ENCODE measurements at regions not wholly inside any gene's neighbourhood (a gene's known extent, or its start where the extent isn't known, plus 50 kb on each side); places are given as distances from the start of the nearest gene placed in this dataset.

GRCh38 chr6:85977661-85978060 lies 335.0 kb upstream of the SYNCRIP start:
- H3K4me1 ChIP-seq (ENCODE audit: control insufficient read depth, insufficient read depth, low read length), result no peaks in the 10 kb centered on the region
- no peak overlapping the region for H3K4me3 Mint-ChIP-seq
- H3K27me3 ChIP-seq (ENCODE audit: control insufficient read depth, insufficient read depth, low read length, poor library complexity, severe bottlenecking), result no peaks in the 10 kb centered on the region
- TF ChIP-seq CTCF (conservative IDR thresholded peaks at IDR 0.05), result no peak
- no peak overlapping the region for H3K27ac ChIP-seq (ENCODE audit: low read depth, low read length)
- H3K4me1 Mint-ChIP-seq, result peaks cover 23% of the 10 kb centered on the region
- peaks cover 4% of the 10 kb centered on the region for H3K27me3 Mint-ChIP-seq (ENCODE audit: insufficient read depth)
- H3K9me3 ChIP-seq (ENCODE audit: control insufficient read depth, low read length), result peaks cover 69% of the 10 kb centered on the region
- peaks cover 53% of the 10 kb centered on the region for H3K9me3 Mint-ChIP-seq
- DNase-seq, result no peak
- no peak overlapping the region for H3K9ac ChIP-seq (ENCODE audit: extremely low read depth, low read length, poor library complexity, severe bottlenecking)
- H3K27ac Mint-ChIP-seq, result peak overlapping the region; percentile 57
- peaks cover 3% of the 10 kb centered on the region for H3K36me3 Mint-ChIP-seq (ENCODE audit: low read depth)
- no peak overlapping the region for H3K4me3 ChIP-seq (ENCODE audit: low read length)
- no peaks in the 10 kb centered on the region for H3K36me3 ChIP-seq (ENCODE audit: control insufficient read depth, insufficient read depth, low read length)

GRCh38 chr6:85975957-85976356 lies 333.3 kb upstream of the SYNCRIP start:
- no peak for TF ChIP-seq CTCF (conservative IDR thresholded peaks at IDR 0.05)
- Mint-ChIP-seq H3K4me1 (peaks cover 23% of the 10 kb centered on the region), H3K4me3 (no peak overlapping the region), H3K27me3 (ENCODE audit: insufficient read depth) (no peaks in the 10 kb centered on the region), H3K9me3 (peaks cover 43% of the 10 kb centered on the region), H3K27ac (no peak overlapping the region), H3K36me3 (ENCODE audit: low read depth) (peaks cover 3% of the 10 kb centered on the region)
- H3K36me3 ChIP-seq (ENCODE audit: control insufficient read depth, insufficient read depth, low read length), result no peaks in the 10 kb centered on the region
- no peaks in the 10 kb centered on the region for H3K4me1 ChIP-seq (ENCODE audit: control insufficient read depth, insufficient read depth, low read length)
- no peaks in the 10 kb centered on the region for H3K27me3 ChIP-seq (ENCODE audit: control insufficient read depth, insufficient read depth, low read length, poor library complexity, severe bottlenecking)
- WGBS, 2 experiments (ENCODE audit: insufficient coverage in 1 of 2, insufficient read length in 1 of 2), result 96% methylated on average over 2 of the region's 2 CpGs; no CpG with 5 or more reads in 1 of the 2 experiments
- H3K27ac ChIP-seq (ENCODE audit: low read depth, low read length), result no peak overlapping the region
- H3K4me3 ChIP-seq (ENCODE audit: low read length), result peak overlapping the region; percentile 6
- peaks cover 53% of the 10 kb centered on the region for H3K9me3 ChIP-seq (ENCODE audit: control insufficient read depth, low read length)
- H3K9ac ChIP-seq (ENCODE audit: extremely low read depth, low read length, poor library complexity, severe bottlenecking), result no peak overlapping the region
- no peak for DNase-seq

DNA sequence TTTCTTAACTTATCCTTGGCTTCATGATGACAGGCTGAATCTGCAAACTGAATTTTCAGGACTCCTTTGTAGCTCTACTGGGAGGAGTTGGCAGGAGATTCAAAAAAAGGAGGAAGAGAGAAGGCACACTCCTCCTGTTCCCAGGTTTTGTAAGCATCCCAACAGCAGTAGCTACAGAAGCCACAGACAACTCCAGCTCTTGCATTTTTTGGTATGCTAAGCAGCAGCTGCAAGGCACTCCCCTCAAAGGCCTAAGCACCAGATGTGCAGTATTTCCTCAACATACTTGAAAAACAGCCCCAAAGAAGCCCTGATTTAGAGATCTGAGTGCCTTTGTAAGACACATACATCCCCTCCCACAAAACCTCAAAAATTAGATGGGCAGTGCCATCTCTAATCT lies 328.6 kb upstream of the SYNCRIP start:
- no peaks in the 10 kb centered on the region for H3K27me3 Mint-ChIP-seq (ENCODE audit: insufficient read depth)
- Histone ChIP-seq H3K4me3 (ENCODE audit: low read length) (no peak overlapping the region), H3K4me1 (ENCODE audit: control insufficient read depth, insufficient read depth, low read length) (no peaks in the 10 kb centered on the region), H3K27ac (ENCODE audit: low read depth, low read length) (no peak overlapping the region), H3K27me3 (ENCODE audit: control insufficient read depth, insufficient read depth, low read length, poor library complexity, severe bottlenecking) (no peaks in the 10 kb centered on the region), H3K36me3 (ENCODE audit: control insufficient read depth, insufficient read depth, low read length) (no peaks in the 10 kb centered on the region), H3K9me3 (ENCODE audit: control insufficient read depth, low read length) (peaks cover 32% of the 10 kb centered on the region), H3K9ac (ENCODE audit: extremely low read depth, low read length, poor library complexity, severe bottlenecking) (no peak overlapping the region)
- H3K27ac Mint-ChIP-seq, result no peak overlapping the region
- peaks cover 12% of the 10 kb centered on the region for H3K4me1 Mint-ChIP-seq
- H3K4me3 Mint-ChIP-seq, result no peak overlapping the region
- DNase-seq, result no peak
- no peaks in the 10 kb centered on the region for H3K36me3 Mint-ChIP-seq (ENCODE audit: low read depth)
- TF ChIP-seq CTCF (conservative IDR thresholded peaks at IDR 0.05), result no peak
- H3K9me3 Mint-ChIP-seq, result peaks cover 18% of the 10 kb centered on the region

All from endodermal cell (in vitro differentiated cells).